Activated naive CD4-positive, alpha-beta T cell treated with anti-CD3 and anti-CD28 coated beads for 36 hours (primary cell): ENCODE measurements at regions not wholly inside any gene's neighbourhood (a gene's known extent, or its start where the extent isn't known, plus 50 kb on each side); places are given as distances from the start of the nearest gene placed in this dataset.
"Not testable (repeated sequence)": the region's sequence is repeated elsewhere in the genome, so short reads cannot be mapped to it uniquely, and the experiment has no call there.

Source experiments
- CTCF ChIA-PET: fragments of 350-600 bp; sonication (Branson Sonifier 250); formaldehyde crosslinking; loops from one replicate; lab custom pipeline; 2021; ENCODE audit warnings: antibody characterized with exemption; lab: Charles Lee
- DNase-seq: peaks from one replicate; pipeline ENCODE4 v3.0.0-alpha.2; 2020
- H3K27ac Mint-ChIP-seq: one replicate; pipeline ENCODE4 v1.8.0; 2021; ENCODE audit warnings: mild to moderate bottlenecking, mixed read lengths
- H3K27me3 Mint-ChIP-seq: one replicate; pipeline ENCODE4 v1.8.0; 2021; ENCODE audit warnings: low read depth, mixed read lengths
- H3K36me3 Mint-ChIP-seq: one replicate; pipeline ENCODE4 v1.8.0; 2021; ENCODE audit warnings: low read depth, mixed read lengths
- H3K4me1 Mint-ChIP-seq: one replicate; pipeline ENCODE4 v1.8.0; 2021; ENCODE audit warnings: low read depth, mixed read lengths
- H3K4me3 Mint-ChIP-seq: one replicate; pipeline ENCODE4 v1.8.0; 2021; ENCODE audit warnings: mild to moderate bottlenecking, moderate library complexity, mixed read lengths
- H3K9me3 Mint-ChIP-seq: one replicate; pipeline ENCODE4 v1.8.0; 2021; ENCODE audit warnings: mixed read lengths
- intact Hi-C: fragments of 100-400 bp; cut with micrococcal nuclease; formaldehyde crosslinking; loops from one replicate; pipeline ENCODE4 v1.15.1; 2023

DNA sequence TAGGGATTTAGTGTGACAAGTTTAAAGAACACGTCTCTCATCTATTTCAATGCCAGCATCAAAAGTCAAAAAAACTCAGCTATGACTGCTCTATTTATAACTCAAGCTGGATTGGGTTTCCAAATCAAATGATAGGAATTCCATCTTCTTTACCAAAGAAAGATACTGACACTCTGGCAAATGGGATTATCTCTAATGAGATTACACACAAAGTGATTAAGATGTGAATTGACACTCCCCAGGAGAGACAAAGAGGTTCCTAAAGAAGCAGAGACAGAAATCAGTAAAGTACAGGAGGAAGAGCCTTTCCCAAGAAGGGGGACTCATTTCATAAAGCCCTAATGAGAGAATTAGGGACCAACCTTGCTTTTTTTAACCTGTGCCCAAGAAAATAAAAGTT is 92.1 kb downstream of the ID4 start:
- intact Hi-C loops, result loop anchor here (10.0 kb wide), 1 partner anchor 385 kb away; no protein-coding TSS in a partner anchor
- no peaks in the 10 kb centered on the region for H3K9me3 Mint-ChIP-seq
- CTCF ChIA-PET, result no interaction called here
- no peaks in the 10 kb centered on the region for H3K4me1 Mint-ChIP-seq
- no peak overlapping the region for H3K27ac Mint-ChIP-seq
- H3K27me3 Mint-ChIP-seq, result peaks cover 4% of the 10 kb centered on the region
- DNase-seq, result no peak
- H3K4me3 Mint-ChIP-seq, result no peak overlapping the region
- no peaks in the 10 kb centered on the region for H3K36me3 Mint-ChIP-seq

DNA sequence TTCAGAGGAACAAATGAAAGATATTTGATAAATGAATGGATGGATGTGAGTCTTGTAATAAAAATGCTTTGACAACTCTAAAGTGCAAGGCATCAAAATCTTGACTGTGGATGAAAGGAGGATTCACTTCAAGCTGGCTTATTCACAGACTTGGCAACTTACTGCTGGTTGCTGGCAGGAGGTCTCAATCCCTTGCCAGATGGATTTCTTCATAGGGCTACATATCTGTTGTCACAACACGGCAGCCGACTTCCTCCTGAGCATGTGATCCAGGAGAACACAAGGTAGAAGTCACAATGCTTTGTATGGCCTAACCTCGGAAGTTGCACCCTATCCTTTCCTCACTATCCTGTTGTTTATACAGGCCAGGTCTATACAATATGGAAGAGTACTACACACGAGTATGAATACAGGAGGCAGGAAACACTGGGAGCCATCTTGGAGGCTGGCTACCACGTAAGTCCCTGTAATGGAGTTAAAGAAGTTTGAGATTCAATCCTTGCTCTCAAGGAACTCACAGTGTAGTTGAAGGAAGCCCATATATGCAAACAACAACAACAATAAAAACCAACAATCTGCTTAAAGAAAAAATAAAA is 97.9 kb downstream of the ID4 start:
- CTCF ChIA-PET, result no interaction called here
- Mint-ChIP-seq H3K4me1 (no peaks in the 10 kb centered on the region), H3K27me3 (no peaks in the 10 kb centered on the region), H3K27ac (no peak overlapping the region), H3K36me3 (no peaks in the 10 kb centered on the region), H3K4me3 (no peak overlapping the region), H3K9me3 (no peaks in the 10 kb centered on the region)
- intact Hi-C loops, result no loop called here
- no peak for DNase-seq

DNA sequence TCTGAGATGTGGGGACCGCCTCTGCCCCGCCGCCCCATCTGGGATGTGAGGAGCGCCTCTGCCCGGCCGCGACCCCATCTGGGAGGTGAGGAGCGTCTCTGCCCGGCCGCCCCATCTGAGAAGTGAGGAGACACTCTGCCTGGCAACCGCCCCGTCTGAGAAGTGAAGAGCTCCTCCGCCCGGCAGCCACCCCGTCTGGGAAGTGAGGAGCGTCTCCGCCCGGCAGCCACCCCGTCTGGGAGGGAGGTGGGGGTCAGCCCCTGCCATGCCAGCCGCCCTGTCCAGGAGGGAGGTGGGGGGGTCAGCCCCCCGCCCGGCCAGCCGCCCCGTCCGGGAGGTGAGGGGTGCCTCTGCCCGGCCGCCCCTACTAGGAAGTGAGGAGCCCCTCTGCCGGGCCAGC is 102.2 kb downstream of the ID4 start:
- H3K4me1 Mint-ChIP-seq, H3K27me3 Mint-ChIP-seq, CTCF ChIA-PET: not testable (repeated sequence)

DNA sequence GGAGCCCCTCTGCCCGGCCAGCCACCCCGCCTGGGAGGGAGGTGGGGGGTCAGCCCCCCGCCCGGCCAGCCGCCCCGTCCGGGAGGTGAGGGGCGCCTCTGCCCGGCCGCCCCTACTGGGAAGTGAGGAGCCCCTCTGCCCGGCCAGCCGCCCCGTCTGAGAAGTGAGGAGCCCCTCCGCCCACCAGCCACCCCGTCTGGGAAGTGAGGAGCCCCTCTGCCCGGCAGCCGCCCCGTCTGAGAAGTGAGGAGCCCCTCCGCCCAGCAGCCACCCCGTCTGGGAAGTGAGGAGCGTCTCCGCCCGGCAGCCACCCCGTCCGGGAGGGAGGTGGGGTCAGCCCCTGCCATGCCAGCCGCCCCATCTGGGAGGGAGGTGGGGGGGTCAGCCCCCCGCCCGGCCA is 102.8 kb downstream of the ID4 start:
- H3K4me3 Mint-ChIP-seq, H3K27ac Mint-ChIP-seq, H3K9me3 Mint-ChIP-seq, DNase-seq, intact Hi-C loops, H3K36me3 Mint-ChIP-seq, H3K27me3 Mint-ChIP-seq, H3K4me1 Mint-ChIP-seq, CTCF ChIA-PET: not testable (repeated sequence)

More for the DNA sequence above, 102.2 kb downstream of the ID4 start:
- intact Hi-C loops, DNase-seq, H3K36me3 Mint-ChIP-seq, H3K4me3 Mint-ChIP-seq, H3K9me3 Mint-ChIP-seq, H3K27ac Mint-ChIP-seq: not testable (repeated sequence)

DNA sequence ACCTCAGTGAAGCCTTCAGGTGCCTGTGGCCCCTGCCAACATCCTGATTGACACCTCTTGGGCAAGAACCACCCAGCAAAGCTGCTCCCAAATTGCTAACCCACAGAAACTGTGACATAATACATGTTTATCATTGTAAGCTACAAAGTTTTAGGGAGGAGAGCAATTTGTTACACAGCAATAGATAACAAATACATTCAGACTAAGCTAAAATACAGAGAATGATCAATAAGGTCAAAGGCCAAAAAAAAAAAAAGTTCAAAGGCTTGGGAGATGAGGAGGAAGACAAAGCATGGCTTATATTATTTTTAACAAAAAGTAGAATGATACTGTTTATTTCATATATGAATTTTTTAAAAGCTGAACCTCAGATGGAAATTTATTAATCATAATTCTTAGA is 105.9 kb downstream of the ID4 start:
- CTCF ChIA-PET, result no interaction called here
- Mint-ChIP-seq H3K27ac (no peak overlapping the region), H3K4me3 (no peak overlapping the region), H3K36me3 (no peaks in the 10 kb centered on the region), H3K4me1 (no peaks in the 10 kb centered on the region), H3K9me3 (no peaks in the 10 kb centered on the region), H3K27me3 (no peaks in the 10 kb centered on the region)
- intact Hi-C loops, result no loop called here
- no peak for DNase-seq

DNA sequence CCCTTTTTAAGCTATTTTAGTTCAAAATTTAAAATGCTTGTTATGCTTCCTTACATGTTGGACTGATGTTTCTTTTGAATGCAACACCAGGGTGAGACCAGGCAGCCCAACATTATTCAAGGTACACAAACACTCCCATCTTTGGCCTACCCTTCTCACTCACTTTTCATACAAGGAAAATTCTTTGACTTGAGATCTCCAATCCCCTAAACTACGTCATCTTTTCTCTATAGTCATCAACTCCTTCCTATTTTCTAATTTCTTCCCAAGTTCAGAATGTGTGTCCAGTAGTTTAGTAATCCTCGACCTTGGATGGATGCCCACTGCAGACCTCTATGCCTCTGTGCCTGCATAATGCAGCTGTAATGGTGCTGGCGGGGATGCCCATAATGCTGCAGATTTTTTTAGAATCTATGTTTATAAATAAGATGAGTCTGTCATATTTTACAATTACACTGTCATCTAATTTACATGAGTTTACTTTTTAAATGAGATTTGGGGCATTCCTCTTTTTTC is 108.7 kb downstream of the ID4 start:
- Mint-ChIP-seq H3K36me3 (no peaks in the 10 kb centered on the region), H3K27me3 (no peaks in the 10 kb centered on the region), H3K4me3 (no peak overlapping the region), H3K27ac (no peak overlapping the region), H3K4me1 (no peaks in the 10 kb centered on the region), H3K9me3 (peaks cover 2% of the 10 kb centered on the region)
- DNase-seq, result no peak
- intact Hi-C loops, result no loop called here
- CTCF ChIA-PET, result no interaction called here

DNA sequence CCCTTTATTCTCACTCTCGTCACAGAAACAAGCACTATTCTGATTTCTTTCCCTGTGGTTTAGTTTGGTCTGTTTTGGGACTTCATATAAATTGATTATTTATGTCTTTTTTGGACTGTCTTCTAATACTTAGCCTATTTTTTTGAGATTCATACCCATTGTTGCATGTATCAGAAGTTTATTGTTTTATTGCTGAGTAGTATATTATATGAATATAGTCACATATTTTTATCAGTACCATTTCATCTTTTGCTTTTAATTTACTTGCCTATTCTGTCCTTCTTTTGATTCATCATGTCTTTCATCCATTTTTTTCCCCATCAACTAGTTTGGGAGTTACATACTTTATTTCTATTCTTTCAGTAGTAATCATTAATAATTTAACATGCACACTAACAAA is 112.0 kb downstream of the ID4 start:
- intact Hi-C loops, result no loop called here
- no peaks in the 10 kb centered on the region for H3K36me3 Mint-ChIP-seq
- H3K27me3 Mint-ChIP-seq, result no peaks in the 10 kb centered on the region
- CTCF ChIA-PET, result no interaction called here
- no peak for DNase-seq
- no peaks in the 10 kb centered on the region for H3K4me1 Mint-ChIP-seq
- peaks cover 2% of the 10 kb centered on the region for H3K9me3 Mint-ChIP-seq
- H3K4me3 Mint-ChIP-seq, result no peak overlapping the region
- H3K27ac Mint-ChIP-seq, result no peak overlapping the region

DNA sequence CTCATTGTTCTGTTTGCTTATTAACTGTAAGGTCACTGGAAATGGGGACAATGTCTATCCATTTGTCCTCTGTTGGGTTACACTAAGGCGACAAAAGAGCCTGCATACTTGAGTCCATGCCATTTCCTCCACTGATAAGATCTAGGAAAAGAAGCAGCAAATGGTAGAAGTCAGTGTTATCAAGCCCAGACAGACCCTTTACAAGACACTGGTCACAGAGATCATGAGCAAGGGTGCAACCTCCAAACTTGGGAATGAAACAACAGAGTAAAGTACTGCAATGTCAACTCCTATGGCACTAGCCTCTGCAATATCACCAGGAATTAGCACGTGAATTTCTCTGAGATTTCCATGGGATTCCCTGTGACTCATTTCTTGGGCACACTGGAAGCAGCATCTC is 126.9 kb downstream of the ID4 start:
- H3K9me3 Mint-ChIP-seq, result no peaks in the 10 kb centered on the region
- CTCF ChIA-PET, result no interaction called here
- no peaks in the 10 kb centered on the region for H3K4me1 Mint-ChIP-seq
- H3K27ac Mint-ChIP-seq, result no peak overlapping the region
- H3K36me3 Mint-ChIP-seq, result no peaks in the 10 kb centered on the region
- no peak overlapping the region for H3K4me3 Mint-ChIP-seq
- DNase-seq, result no peak
- intact Hi-C loops, result no loop called here
- peaks cover 5% of the 10 kb centered on the region for H3K27me3 Mint-ChIP-seq

DNA sequence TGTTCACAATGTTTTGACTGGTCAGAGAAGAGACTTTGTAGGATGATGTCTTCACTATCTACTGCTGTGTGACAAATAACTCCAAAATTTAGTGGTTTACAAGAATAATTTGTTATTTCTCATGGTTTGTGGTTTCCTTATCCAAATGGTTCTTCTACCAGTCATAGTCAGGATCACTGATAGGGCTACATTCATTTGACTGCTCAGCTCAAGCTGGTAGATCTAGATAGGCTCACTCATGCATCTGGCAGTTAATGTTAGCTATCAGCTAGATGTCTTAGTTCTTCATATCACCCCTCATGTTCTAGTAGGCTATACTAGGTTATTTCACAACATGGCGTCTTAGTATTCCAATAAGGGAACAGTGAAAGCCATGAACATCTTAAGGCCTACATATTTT is 131.0 kb downstream of the ID4 start:
- Mint-ChIP-seq H3K4me1 (no peaks in the 10 kb centered on the region), H3K36me3 (no peaks in the 10 kb centered on the region)

DNA sequence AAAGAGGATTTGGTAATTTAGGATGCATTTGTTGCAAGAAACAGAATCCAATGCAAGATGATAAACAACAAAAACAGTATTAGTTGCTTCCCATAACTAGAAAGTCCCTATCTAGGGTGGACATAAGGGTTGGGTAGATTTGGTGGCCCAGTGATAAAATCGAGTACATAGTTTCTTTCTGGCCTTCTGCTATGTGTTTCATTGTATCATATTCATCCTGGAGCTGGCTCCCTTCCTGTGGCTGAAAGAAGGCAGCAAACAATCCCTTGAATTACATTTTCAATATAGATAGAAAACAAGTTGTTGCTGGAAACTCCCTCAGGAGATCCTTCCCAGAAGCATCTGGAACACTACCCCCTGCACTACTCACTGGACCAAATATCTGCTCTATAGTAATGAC is 135.1 kb downstream of the ID4 start:
- H3K9me3 Mint-ChIP-seq, result no peaks in the 10 kb centered on the region
- no peak overlapping the region for H3K27ac Mint-ChIP-seq
- H3K36me3 Mint-ChIP-seq, result no peaks in the 10 kb centered on the region
- no peak overlapping the region for H3K4me3 Mint-ChIP-seq
- no peaks in the 10 kb centered on the region for H3K27me3 Mint-ChIP-seq
- H3K4me1 Mint-ChIP-seq, result no peaks in the 10 kb centered on the region
- intact Hi-C loops, result no loop called here
- no peak for DNase-seq
- CTCF ChIA-PET, result interaction anchor here (0.6 to 0.7 kb wide), 3 partner anchors 15 to 73 kb away, joined by 3 to 6 read pairs (median 4); no protein-coding TSS in a partner anchor

More for the DNA sequence above, 131.0 kb downstream of the ID4 start:
- Mint-ChIP-seq H3K9me3 (no peaks in the 10 kb centered on the region), H3K27me3 (no peaks in the 10 kb centered on the region), H3K27ac (no peak overlapping the region), H3K4me3 (no peak overlapping the region)
- DNase-seq, result no peak
- intact Hi-C loops, result no loop called here
- CTCF ChIA-PET, result no interaction called here

DNA sequence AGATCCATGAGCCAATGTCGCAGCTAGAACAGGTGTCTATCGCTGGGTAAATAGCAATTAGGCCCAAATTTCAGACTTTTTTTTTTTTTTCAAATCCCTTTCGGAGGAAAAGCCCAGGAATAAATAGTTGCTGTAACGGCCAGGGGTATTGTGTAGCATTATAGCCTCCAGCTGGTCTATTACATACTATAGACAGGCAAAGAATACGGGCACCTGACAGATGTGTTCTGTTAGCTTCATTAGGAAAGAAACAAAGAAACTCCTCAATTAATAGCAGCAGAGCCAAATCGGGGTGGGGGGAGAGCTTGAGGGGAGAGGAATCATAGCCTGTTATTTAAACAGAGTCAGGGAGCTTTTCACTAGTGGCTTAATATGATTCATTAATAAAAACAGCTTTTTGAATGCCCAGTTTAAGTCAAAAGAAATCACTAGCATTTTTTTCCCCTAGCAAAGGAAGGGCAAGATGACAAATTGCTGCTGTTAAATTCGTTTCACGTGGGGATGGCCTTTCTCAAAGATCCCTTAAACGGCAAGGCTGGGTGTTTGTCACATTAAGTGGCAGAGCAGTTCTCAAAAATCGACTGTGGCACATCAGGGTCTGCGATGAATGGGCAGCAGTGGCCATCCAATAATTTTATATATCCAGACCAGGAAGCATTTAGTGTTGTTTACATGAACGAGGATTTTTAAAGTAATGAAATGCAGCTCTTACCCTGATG is 139.4 kb downstream of the ID4 start:
- DNase-seq, result no peak
- Mint-ChIP-seq H3K36me3 (no peaks in the 10 kb centered on the region), H3K9me3 (no peaks in the 10 kb centered on the region), H3K4me1 (no peaks in the 10 kb centered on the region), H3K27ac (no peak overlapping the region), H3K4me3 (no peak overlapping the region), H3K27me3 (no peaks in the 10 kb centered on the region)
- CTCF ChIA-PET, result no interaction called here
- intact Hi-C loops, result no loop called here

DNA sequence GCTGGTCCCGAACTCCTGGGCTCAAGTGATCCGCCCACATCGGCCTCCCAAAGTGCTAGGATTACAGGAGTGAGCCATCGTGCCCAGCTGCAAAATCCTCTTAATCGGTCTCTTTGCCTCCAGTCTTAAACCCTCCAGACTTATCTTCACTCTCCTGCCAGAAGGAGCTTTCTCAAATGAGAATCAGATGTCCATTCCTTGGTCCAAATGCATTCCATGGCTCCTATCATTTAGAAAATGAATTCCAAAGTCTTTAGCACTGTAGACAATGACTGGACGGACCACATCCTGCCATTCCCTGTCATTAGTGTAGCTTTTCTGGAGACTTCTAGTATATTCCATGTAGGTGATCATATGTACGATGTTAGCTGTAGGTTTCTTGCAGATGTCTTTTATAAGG is 141.9 kb downstream of the ID4 start:
- Mint-ChIP-seq H3K4me1 (no peaks in the 10 kb centered on the region), H3K27ac (no peak overlapping the region), H3K36me3 (no peaks in the 10 kb centered on the region), H3K4me3 (no peak overlapping the region), H3K27me3 (peaks cover 2% of the 10 kb centered on the region), H3K9me3 (no peaks in the 10 kb centered on the region)
- intact Hi-C loops, result no loop called here
- CTCF ChIA-PET, result no interaction called here
- DNase-seq, result no peak

DNA sequence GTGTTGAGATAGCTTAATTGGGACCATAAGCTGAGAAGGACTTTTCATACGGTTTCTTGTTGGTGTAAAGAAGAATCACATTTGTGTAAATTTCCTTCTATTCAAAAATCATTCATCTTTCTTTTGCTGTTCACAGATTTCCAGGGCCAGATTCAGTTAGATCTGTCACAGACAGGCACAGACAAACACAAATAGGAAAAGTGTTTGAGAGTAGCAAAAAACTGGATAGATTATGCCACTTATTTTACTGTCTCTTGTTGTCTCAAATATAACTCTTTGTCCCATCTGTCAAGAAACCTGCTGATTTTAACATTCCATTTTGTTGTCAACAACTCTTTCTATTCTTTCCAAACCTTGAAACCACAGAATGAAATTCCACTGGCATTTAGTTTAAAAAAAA is 142.8 kb downstream of the ID4 start:
- H3K4me3 Mint-ChIP-seq, result no peak overlapping the region
- H3K27ac Mint-ChIP-seq, result no peak overlapping the region
- no peaks in the 10 kb centered on the region for H3K4me1 Mint-ChIP-seq
- intact Hi-C loops, result no loop called here
- no peak for DNase-seq
- no peaks in the 10 kb centered on the region for H3K9me3 Mint-ChIP-seq
- peaks cover 2% of the 10 kb centered on the region for H3K27me3 Mint-ChIP-seq
- H3K36me3 Mint-ChIP-seq, result no peaks in the 10 kb centered on the region
- CTCF ChIA-PET, result interaction anchor here (0.7 kb wide), 1 partner anchor 1916 kb away, joined by 3 read pairs; no protein-coding TSS in a partner anchor
